ENCODE measurements at regions not wholly inside any gene's neighbourhood (a gene's known extent, or its start where the extent isn't known, plus 50 kb on each side); places are given as distances from the start of the nearest gene placed in this dataset.
A peak's percentile ranks its signal among the peaks of the same experiment; 100 is the strongest.
"Not testable (repeated sequence)": the region's sequence is repeated elsewhere in the genome, so short reads cannot be mapped to it uniquely, and the experiment has no call there.

GRCh38 chr5:101782352-101783103 is 513.6 kb downstream of the SLCO4C1 start:
- peak in 1 of 6 donors; percentile 1 for DNase-seq (ENCODE audit: low read depth in 4 of 6, low spot score in 6 of 6)
- H3K4me3 ChIP-seq (ENCODE audit: low read depth, low read length): no peak overlapping the region
- H3K9me3 ChIP-seq (ENCODE audit: control insufficient read depth, insufficient read depth, low read length): peaks cover 1% of the 10 kb centered on the region
- no peaks in the 10 kb centered on the region for H3K36me3 ChIP-seq (ENCODE audit: control insufficient read depth, insufficient read depth, low read length)
- no peak overlapping the region for H3K27ac ChIP-seq (ENCODE audit: low read depth, low read length)
- H3K27me3 ChIP-seq (ENCODE audit: control insufficient read depth, insufficient read depth, low read length): no peaks in the 10 kb centered on the region
- 21% methylated on average over 9 of the region's 10 CpGs for WGBS (ENCODE audit: insufficient coverage)
- peaks cover 5% of the 10 kb centered on the region for H3K4me1 ChIP-seq (ENCODE audit: control insufficient read depth, insufficient read depth, low read length)

- Histone ChIP-seq H3K27me3 (ENCODE audit: control insufficient read depth, insufficient read depth, low read length) (no peaks in the 10 kb centered on the region), H3K36me3 (ENCODE audit: control insufficient read depth, insufficient read depth, low read length) (no peaks in the 10 kb centered on the region), H3K9me3 (ENCODE audit: control insufficient read depth, insufficient read depth, low read length) (no peaks in the 10 kb centered on the region), H3K4me1 (ENCODE audit: control insufficient read depth, insufficient read depth, low read length) (no peaks in the 10 kb centered on the region), H3K4me3 (ENCODE audit: low read depth, low read length) (no peak overlapping the region), H3K27ac (ENCODE audit: low read depth, low read length) (no peak overlapping the region)
- DNase-seq (ENCODE audit: low read depth in 4 of 6, low spot score in 6 of 6): peak in 2 of 6 donors; percentile 1 to 57
- WGBS (ENCODE audit: insufficient coverage): no CpG with 5 or more reads among the region's 3 CpGs
Observed at GRCh38 chr5:101751105-101751504, 545.0 kb downstream of the SLCO4C1 start.

GRCh38 chr5:101743000-101743399 is 553.1 kb downstream of the SLCO4C1 start:
- not testable (repeated sequence) for H3K4me3 ChIP-seq (ENCODE audit: low read depth, low read length); H3K9me3 ChIP-seq (ENCODE audit: control insufficient read depth, insufficient read depth, low read length); DNase-seq (ENCODE audit: low read depth in 4 of 6, low spot score in 6 of 6); H3K4me1 ChIP-seq (ENCODE audit: control insufficient read depth, insufficient read depth, low read length); H3K27me3 ChIP-seq (ENCODE audit: control insufficient read depth, insufficient read depth, low read length); H3K36me3 ChIP-seq (ENCODE audit: control insufficient read depth, insufficient read depth, low read length); H3K27ac ChIP-seq (ENCODE audit: low read depth, low read length)

GRCh38 chr5:101728933-101729332 is 567.2 kb downstream of the SLCO4C1 start:
- no peak overlapping the region for H3K27ac ChIP-seq (ENCODE audit: low read depth, low read length)
- H3K36me3 ChIP-seq (ENCODE audit: control insufficient read depth, insufficient read depth, low read length): no peaks in the 10 kb centered on the region
- no peaks in the 10 kb centered on the region for H3K27me3 ChIP-seq (ENCODE audit: control insufficient read depth, insufficient read depth, low read length)
- DNase-seq (ENCODE audit: low read depth in 4 of 6, low spot score in 6 of 6): no peak
- H3K4me1 ChIP-seq (ENCODE audit: control insufficient read depth, insufficient read depth, low read length): no peaks in the 10 kb centered on the region
- H3K9me3 ChIP-seq (ENCODE audit: control insufficient read depth, insufficient read depth, low read length): no peaks in the 10 kb centered on the region
- no peak overlapping the region for H3K4me3 ChIP-seq (ENCODE audit: low read depth, low read length)

GRCh38 chr5:101721543-101721942 is 574.5 kb downstream of the SLCO4C1 start:
- DNase-seq (ENCODE audit: low read depth in 4 of 6, low spot score in 6 of 6): no peak
- Histone ChIP-seq H3K36me3 (ENCODE audit: control insufficient read depth, insufficient read depth, low read length) (no peaks in the 10 kb centered on the region), H3K9me3 (ENCODE audit: control insufficient read depth, insufficient read depth, low read length) (no peaks in the 10 kb centered on the region), H3K4me3 (ENCODE audit: low read depth, low read length) (no peak overlapping the region), H3K27me3 (ENCODE audit: control insufficient read depth, insufficient read depth, low read length) (no peaks in the 10 kb centered on the region), H3K27ac (ENCODE audit: low read depth, low read length) (no peak overlapping the region), H3K4me1 (ENCODE audit: control insufficient read depth, insufficient read depth, low read length) (no peaks in the 10 kb centered on the region)
- WGBS (ENCODE audit: insufficient coverage): no CpG with 5 or more reads among the region's 1 CpG

GRCh38 chr5:101720033-101720432 is 576.1 kb downstream of the SLCO4C1 start:
- Histone ChIP-seq H3K9me3 (ENCODE audit: control insufficient read depth, insufficient read depth, low read length) (no peaks in the 10 kb centered on the region), H3K27ac (ENCODE audit: low read depth, low read length) (no peak overlapping the region), H3K4me3 (ENCODE audit: low read depth, low read length) (no peak overlapping the region), H3K27me3 (ENCODE audit: control insufficient read depth, insufficient read depth, low read length) (no peaks in the 10 kb centered on the region), H3K4me1 (ENCODE audit: control insufficient read depth, insufficient read depth, low read length) (no peaks in the 10 kb centered on the region), H3K36me3 (ENCODE audit: control insufficient read depth, insufficient read depth, low read length) (no peaks in the 10 kb centered on the region)
- WGBS (ENCODE audit: insufficient coverage): 92% methylated on average over 2 of the region's 3 CpGs
- DNase-seq (ENCODE audit: low read depth in 4 of 6, low spot score in 6 of 6): no peak

GRCh38 chr5:101717721-101718120 is 578.4 kb downstream of the SLCO4C1 start:
- Histone ChIP-seq H3K27me3 (ENCODE audit: control insufficient read depth, insufficient read depth, low read length) (no peaks in the 10 kb centered on the region), H3K4me1 (ENCODE audit: control insufficient read depth, insufficient read depth, low read length) (no peaks in the 10 kb centered on the region), H3K36me3 (ENCODE audit: control insufficient read depth, insufficient read depth, low read length) (no peaks in the 10 kb centered on the region), H3K27ac (ENCODE audit: low read depth, low read length) (no peak overlapping the region), H3K4me3 (ENCODE audit: low read depth, low read length) (no peak overlapping the region), H3K9me3 (ENCODE audit: control insufficient read depth, insufficient read depth, low read length) (no peaks in the 10 kb centered on the region)
- WGBS (ENCODE audit: insufficient coverage): no CpG with 5 or more reads among the region's 1 CpG
- DNase-seq (ENCODE audit: low read depth in 4 of 6, low spot score in 6 of 6): no peak

GRCh38 chr5:101716941-101717340 is 579.1 kb downstream of the SLCO4C1 start:
- WGBS (ENCODE audit: insufficient coverage): no CpG with 5 or more reads among the region's 1 CpG

GRCh38 chr5:101715790-101716189 is 580.3 kb downstream of the SLCO4C1 start:
- DNase-seq (ENCODE audit: low read depth in 4 of 6, low spot score in 6 of 6): not testable (repeated sequence)
- WGBS (ENCODE audit: insufficient coverage): 74% methylated on average over 4 of the region's 5 CpGs

More at GRCh38 chr5:101716941-101717340, 579.1 kb downstream of the SLCO4C1 start:
- H3K9me3 ChIP-seq (ENCODE audit: control insufficient read depth, insufficient read depth, low read length): no peaks in the 10 kb centered on the region
- H3K27me3 ChIP-seq (ENCODE audit: control insufficient read depth, insufficient read depth, low read length): no peaks in the 10 kb centered on the region
- no peak for DNase-seq (ENCODE audit: low read depth in 4 of 6, low spot score in 6 of 6)
- H3K4me1 ChIP-seq (ENCODE audit: control insufficient read depth, insufficient read depth, low read length): no peaks in the 10 kb centered on the region
- H3K36me3 ChIP-seq (ENCODE audit: control insufficient read depth, insufficient read depth, low read length): no peaks in the 10 kb centered on the region
- no peak overlapping the region for H3K4me3 ChIP-seq (ENCODE audit: low read depth, low read length)
- H3K27ac ChIP-seq (ENCODE audit: low read depth, low read length): no peak overlapping the region

GRCh38 chr5:101689306-101689705 is 606.8 kb downstream of the SLCO4C1 start:
- H3K9me3 ChIP-seq (ENCODE audit: control insufficient read depth, insufficient read depth, low read length): no peaks in the 10 kb centered on the region

More at GRCh38 chr5:101715790-101716189, 580.3 kb downstream of the SLCO4C1 start:
- H3K27ac ChIP-seq (ENCODE audit: low read depth, low read length); H3K4me3 ChIP-seq (ENCODE audit: low read depth, low read length); H3K4me1 ChIP-seq (ENCODE audit: control insufficient read depth, insufficient read depth, low read length); H3K27me3 ChIP-seq (ENCODE audit: control insufficient read depth, insufficient read depth, low read length); H3K9me3 ChIP-seq (ENCODE audit: control insufficient read depth, insufficient read depth, low read length); H3K36me3 ChIP-seq (ENCODE audit: control insufficient read depth, insufficient read depth, low read length): not testable (repeated sequence)

More at GRCh38 chr5:101689306-101689705, 606.8 kb downstream of the SLCO4C1 start:
- H3K4me1 ChIP-seq (ENCODE audit: control insufficient read depth, insufficient read depth, low read length): no peaks in the 10 kb centered on the region
- no peak for DNase-seq (ENCODE audit: low read depth in 4 of 6, low spot score in 6 of 6)
- no peaks in the 10 kb centered on the region for H3K36me3 ChIP-seq (ENCODE audit: control insufficient read depth, insufficient read depth, low read length)
- no peak overlapping the region for H3K4me3 ChIP-seq (ENCODE audit: low read depth, low read length)
- no peaks in the 10 kb centered on the region for H3K27me3 ChIP-seq (ENCODE audit: control insufficient read depth, insufficient read depth, low read length)
- H3K27ac ChIP-seq (ENCODE audit: low read depth, low read length): no peak overlapping the region
